CD8-positive, alpha-beta memory T cell (primary cell): ENCODE measurements at regions not wholly inside any gene's neighbourhood (a gene's known extent, or its start where the extent isn't known, plus 50 kb on each side); places are given as distances from the start of the nearest gene placed in this dataset.

Experiments
- CTCF ChIA-PET: fragments of 350-600 bp; sonication (Branson Sonifier 250); formaldehyde crosslinking; loops from one replicate; lab custom pipeline; 2021; ENCODE audit warnings: antibody characterized with exemption; lab: Charles Lee
- POLR2A ChIA-PET: fragments of 350-600 bp; sonication (Branson Sonifier 250); formaldehyde crosslinking; loops from one replicate; lab custom pipeline; 2021; ENCODE audit warnings: antibody characterized with exemption; lab: Charles Lee
- DNase-seq, 5 donors: peaks; one replicate each; pipeline versions ENCODE4 v3.0.0 to v3.0.0-alpha.2; 2020 to 2022; ENCODE audit warnings: mixed read lengths in 1 of 5
- H3K27ac ChIP-seq: one replicate; pipeline ENCODE4 v1.7.0; 2013; ENCODE audit warnings: low read depth, mild to moderate bottlenecking, low read length, moderate library complexity
- H3K27me3 ChIP-seq: 2 replicates; pipeline ENCODE4 v1.7.0; 2013; ENCODE audit warnings: low read length, mild to moderate bottlenecking; ENCODE audit not compliant: insufficient read depth, poor library complexity, severe bottlenecking
- H3K36me3 ChIP-seq: 2 replicates; pipeline ENCODE4 v1.7.0; 2013; ENCODE audit warnings: mild to moderate bottlenecking, low read length, moderate library complexity; ENCODE audit not compliant: insufficient read depth
- H3K4me1 ChIP-seq: 2 replicates; pipeline ENCODE4 v1.7.0; 2013; ENCODE audit warnings: mild to moderate bottlenecking, low read length, moderate library complexity; ENCODE audit not compliant: insufficient read depth
- H3K4me3 ChIP-seq: 2 replicates; pipeline ENCODE4 v1.7.0; 2013; ENCODE audit warnings: mild to moderate bottlenecking, low read length
- H3K9me3 ChIP-seq: 2 replicates; pipeline ENCODE4 v1.7.0; 2013; ENCODE audit warnings: mild to moderate bottlenecking, low read length
- H3K27ac Mint-ChIP-seq, 8 donors: one replicate each; pipeline ENCODE4 v1.8.0; 2020 to 2021; ENCODE audit warnings: mixed read lengths in 8 of 8, mild to moderate bottlenecking in 6 of 8, inconsistent platforms in 3 of 8, moderate library complexity in 3 of 8
- H3K27me3 Mint-ChIP-seq, 2 donors: one replicate each; pipeline ENCODE4 v1.8.0; 2020 to 2021; ENCODE audit warnings: mixed read lengths in 2 of 2, mild to moderate bottlenecking in 1 of 2, moderate library complexity in 1 of 2
- H3K36me3 Mint-ChIP-seq, 3 donors: one replicate each; pipeline ENCODE4 v1.8.0; 2020 to 2021; ENCODE audit warnings: mixed read lengths in 3 of 3, inconsistent platforms in 1 of 3, mild to moderate bottlenecking in 1 of 3
- H3K4me1 Mint-ChIP-seq, 3 donors: one replicate each; pipeline ENCODE4 v1.8.0; 2020 to 2021; ENCODE audit warnings: mixed read lengths in 3 of 3, inconsistent platforms in 1 of 3, mild to moderate bottlenecking in 1 of 3
- H3K4me3 Mint-ChIP-seq, 7 donors: one replicate each; pipeline ENCODE4 v1.8.0; 2020 to 2021; ENCODE audit warnings: mixed read lengths in 7 of 7, mild to moderate bottlenecking in 6 of 7, moderate library complexity in 4 of 7, inconsistent platforms in 2 of 7
- H3K9me3 Mint-ChIP-seq, 5 donors: one replicate each; pipeline ENCODE4 v1.8.0; 2020 to 2022; ENCODE audit warnings: mixed read lengths in 5 of 5, mild to moderate bottlenecking in 3 of 5, moderate library complexity in 2 of 5, inconsistent platforms in 1 of 5

DNA sequence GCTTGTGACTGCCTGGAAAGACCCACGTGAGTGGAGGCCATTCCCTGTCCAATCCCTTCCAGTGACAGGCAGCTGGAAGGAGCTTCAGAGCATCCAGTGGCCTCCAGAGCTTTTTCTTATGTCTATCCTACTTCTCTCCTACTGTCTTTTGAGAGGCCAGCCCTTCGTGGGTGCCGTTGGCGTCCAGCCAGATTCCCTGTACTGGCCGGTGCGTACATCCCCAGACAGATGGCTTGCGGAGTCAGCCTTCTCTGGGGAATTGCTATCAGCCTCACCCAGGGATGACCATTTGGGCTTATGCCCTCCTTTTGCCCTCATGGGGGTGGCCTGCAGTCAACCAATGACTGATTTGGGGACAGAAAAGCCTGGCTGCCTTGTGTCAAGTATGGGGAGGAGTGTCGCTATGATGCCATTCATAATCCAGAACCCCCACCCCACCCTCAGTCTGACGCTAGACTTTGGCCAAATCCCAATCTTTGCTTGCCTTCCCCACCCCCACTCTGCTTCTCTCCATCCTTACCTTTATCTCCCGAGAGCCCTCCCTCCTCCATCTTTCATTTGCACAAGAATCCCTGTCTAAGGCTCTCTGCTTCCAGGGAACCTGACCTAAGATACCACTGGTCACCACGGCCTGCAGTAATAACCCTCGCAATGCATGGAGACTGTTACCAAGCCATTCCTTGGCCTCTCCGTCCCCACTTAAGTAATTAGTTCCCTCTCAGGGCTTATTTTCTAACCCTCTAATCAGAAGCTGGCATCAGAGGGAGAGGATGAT is 150.3 kb upstream of the BCOR start:
- H3K9me3 Mint-ChIP-seq = no peaks in the 10 kb centered on the region
- H3K36me3 ChIP-seq = no peaks in the 10 kb centered on the region
- H3K27me3 ChIP-seq = no peaks in the 10 kb centered on the region
- peaks cover 10% of the 10 kb centered on the region for H3K4me1 ChIP-seq
- H3K4me3 ChIP-seq = no peak overlapping the region
- H3K27ac ChIP-seq = no peak overlapping the region
- no peak overlapping the region for H3K27ac Mint-ChIP-seq
- no peaks in the 10 kb centered on the region for H3K9me3 ChIP-seq
- peaks cover 7 to 11% (median 11%) of the 10 kb centered on the region in 3 donors for H3K4me1 Mint-ChIP-seq
- no peak for DNase-seq
- no peak overlapping the region for H3K4me3 Mint-ChIP-seq
- H3K36me3 Mint-ChIP-seq = no peaks in the 10 kb centered on the region
- ChIA-PET POLR2A (no interaction called here), CTCF (no interaction called here)
- H3K27me3 Mint-ChIP-seq = peaks cover 0 to 6% of the 10 kb centered on the region in 2 donors

DNA sequence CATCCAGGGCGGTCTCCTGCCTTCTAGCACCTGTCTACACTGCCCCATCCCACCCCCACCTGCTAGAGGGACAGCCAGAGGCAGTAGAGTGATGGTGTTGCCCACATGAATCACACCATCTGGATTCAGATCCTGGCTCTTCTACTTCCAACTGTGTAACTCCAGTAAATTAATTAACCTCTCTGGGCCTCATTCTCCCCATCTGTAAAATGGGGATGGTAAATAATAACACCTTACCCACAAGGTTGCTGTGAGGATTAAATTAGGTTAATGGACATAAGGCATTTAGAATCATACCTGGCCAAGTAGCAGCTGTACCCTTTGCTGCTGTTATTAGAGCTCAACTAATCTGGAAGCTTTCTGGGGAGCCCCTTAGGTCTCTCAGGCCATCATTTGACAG is 149.6 kb upstream of the BCOR start:
- H3K9me3 Mint-ChIP-seq = no peaks in the 10 kb centered on the region
- CTCF ChIA-PET = no interaction called here
- peaks cover 7 to 11% (median 11%) of the 10 kb centered on the region in 3 donors for H3K4me1 Mint-ChIP-seq
- H3K36me3 ChIP-seq = no peaks in the 10 kb centered on the region
- H3K27ac ChIP-seq = no peak overlapping the region
- H3K4me3 Mint-ChIP-seq = no peak overlapping the region
- H3K4me3 ChIP-seq = no peak overlapping the region
- peaks cover 0 to 6% of the 10 kb centered on the region in 2 donors for H3K27me3 Mint-ChIP-seq
- H3K36me3 Mint-ChIP-seq = no peaks in the 10 kb centered on the region
- H3K27me3 ChIP-seq = no peaks in the 10 kb centered on the region
- H3K27ac Mint-ChIP-seq = no peak overlapping the region
- no peak for DNase-seq
- POLR2A ChIA-PET = no interaction called here
- H3K9me3 ChIP-seq = no peaks in the 10 kb centered on the region
- peaks cover 10% of the 10 kb centered on the region for H3K4me1 ChIP-seq

DNA sequence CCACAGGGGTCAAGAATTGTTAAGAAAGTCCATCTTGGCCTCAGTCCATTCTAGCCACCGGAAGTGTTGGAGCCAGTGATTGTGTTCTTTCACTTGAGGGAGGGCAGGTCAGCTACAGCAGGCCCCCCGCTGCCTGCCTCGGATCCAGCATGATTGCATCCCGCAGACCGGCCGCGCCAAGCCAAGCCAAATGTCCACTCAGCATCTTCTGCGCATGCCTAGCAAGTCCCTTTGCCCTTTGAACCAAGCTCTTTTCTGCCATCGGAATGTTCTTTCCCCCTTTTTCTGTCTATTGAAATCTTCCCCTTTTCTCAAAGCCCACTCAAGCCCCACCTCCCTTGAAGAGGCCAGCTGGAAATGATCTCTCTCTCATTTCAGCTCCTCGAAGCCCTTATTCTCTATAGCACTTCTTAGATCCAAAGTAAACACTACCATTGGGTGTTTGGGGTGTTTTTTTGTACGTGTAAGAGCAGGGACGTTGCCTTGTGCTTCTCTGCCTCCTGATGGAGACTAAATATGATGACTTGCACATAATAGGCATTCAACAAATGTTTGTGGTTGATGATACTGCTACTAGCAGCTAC is 147.8 kb upstream of the BCOR start:
- ChIA-PET CTCF (no interaction called here), POLR2A (no interaction called here)
- H3K4me1 Mint-ChIP-seq = peaks cover 7 to 11% (median 11%) of the 10 kb centered on the region in 3 donors
- no peak overlapping the region for H3K4me3 ChIP-seq
- H3K27me3 ChIP-seq = no peaks in the 10 kb centered on the region
- H3K9me3 Mint-ChIP-seq = no peaks in the 10 kb centered on the region
- peak overlapping the region in 1 of 7 donors; percentile 19 for H3K4me3 Mint-ChIP-seq
- no peaks in the 10 kb centered on the region for H3K36me3 ChIP-seq
- H3K27ac Mint-ChIP-seq = no peak overlapping the region
- H3K36me3 Mint-ChIP-seq = no peaks in the 10 kb centered on the region
- H3K27me3 Mint-ChIP-seq = peaks cover 0 to 2% of the 10 kb centered on the region in 2 donors
- no peak overlapping the region for H3K27ac ChIP-seq
- H3K4me1 ChIP-seq = peaks cover 10% of the 10 kb centered on the region
- DNase-seq = no peak
- H3K9me3 ChIP-seq = no peaks in the 10 kb centered on the region

DNA sequence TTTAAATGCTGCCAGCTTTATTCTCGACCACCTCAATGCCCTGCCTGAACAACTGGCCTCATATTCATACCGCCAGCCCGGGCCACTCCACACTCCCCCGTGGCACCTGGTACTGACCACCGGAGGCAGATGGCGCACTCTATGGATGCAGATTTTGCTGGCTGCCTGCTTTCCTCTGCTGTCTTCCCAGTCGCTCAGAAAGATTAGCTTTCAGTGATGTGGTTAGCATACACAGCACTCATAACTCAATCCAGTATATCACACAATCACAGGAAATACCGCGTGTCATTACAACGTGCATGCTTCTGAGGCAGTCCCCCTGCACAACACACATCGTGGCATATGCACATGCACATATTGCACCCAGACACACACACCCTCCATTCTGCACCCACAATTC is 147.2 kb upstream of the BCOR start:
- Mint-ChIP-seq H3K9me3 (no peaks in the 10 kb centered on the region), H3K27ac (no peak overlapping the region), H3K27me3 (peaks cover 0 to 1% of the 10 kb centered on the region in 2 donors), H3K4me3 (peak overlapping the region in 1 of 7 donors; percentile 23), H3K4me1 (peaks cover 7 to 11% (median 11%) of the 10 kb centered on the region in 3 donors), H3K36me3 (no peaks in the 10 kb centered on the region)
- CTCF ChIA-PET = no interaction called here
- H3K27me3 ChIP-seq = no peaks in the 10 kb centered on the region
- POLR2A ChIA-PET = no interaction called here
- H3K4me1 ChIP-seq = peaks cover 10% of the 10 kb centered on the region
- H3K27ac ChIP-seq = no peak overlapping the region
- H3K36me3 ChIP-seq = no peaks in the 10 kb centered on the region
- no peaks in the 10 kb centered on the region for H3K9me3 ChIP-seq
- no peak overlapping the region for H3K4me3 ChIP-seq
- DNase-seq = peak in 1 of 5 donors; percentile 14

DNA sequence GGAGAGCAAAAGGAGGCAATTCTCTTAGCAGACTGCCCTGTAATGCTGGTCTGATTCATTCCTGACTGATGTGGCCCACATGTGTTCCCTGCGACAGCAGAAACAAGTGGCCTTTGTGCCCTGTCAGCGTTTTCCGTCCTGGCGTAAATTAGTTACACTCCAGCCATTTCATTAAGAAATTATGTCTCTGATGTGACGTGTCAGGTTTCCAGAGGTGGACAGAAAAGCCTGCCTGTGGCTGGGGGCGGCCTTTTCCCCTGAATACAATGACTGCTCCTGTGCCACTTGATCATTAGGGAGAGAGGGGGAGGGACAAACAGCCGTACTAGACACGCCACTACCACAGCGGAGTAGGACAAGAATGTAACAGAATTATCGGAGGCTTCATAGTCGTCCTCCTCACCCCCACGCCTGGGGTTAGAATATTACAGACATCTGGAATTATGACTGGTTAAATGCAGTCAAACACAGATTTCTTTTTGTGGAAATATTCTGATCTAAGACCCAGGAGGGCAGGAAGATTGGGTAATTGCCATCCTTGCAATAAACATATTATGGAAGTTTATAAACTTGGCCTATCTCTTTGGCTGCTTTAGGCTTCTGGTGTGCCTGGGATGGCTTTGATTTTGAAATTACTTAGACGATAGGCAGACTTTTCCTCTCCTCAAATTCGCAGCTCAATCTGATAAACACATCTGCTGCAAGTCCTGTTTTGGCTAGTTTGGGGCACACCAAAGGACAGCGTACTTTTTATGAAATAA is 146.2 kb upstream of the BCOR start:
- peaks cover 7 to 11% (median 11%) of the 10 kb centered on the region in 3 donors for H3K4me1 Mint-ChIP-seq
- no peak overlapping the region for H3K27ac ChIP-seq
- no peak overlapping the region for H3K27ac Mint-ChIP-seq
- no peaks in the 10 kb centered on the region for H3K9me3 Mint-ChIP-seq
- ChIA-PET POLR2A (no interaction called here), CTCF (no interaction called here)
- peaks cover 4 to 7% of the 10 kb centered on the region in 2 donors for H3K27me3 Mint-ChIP-seq
- H3K36me3 Mint-ChIP-seq = no peaks in the 10 kb centered on the region
- no peaks in the 10 kb centered on the region for H3K36me3 ChIP-seq
- no peaks in the 10 kb centered on the region for H3K9me3 ChIP-seq
- H3K4me3 ChIP-seq = no peak overlapping the region
- no peaks in the 10 kb centered on the region for H3K27me3 ChIP-seq
- peaks cover 10% of the 10 kb centered on the region for H3K4me1 ChIP-seq
- no peak overlapping the region for H3K4me3 Mint-ChIP-seq
- no peak for DNase-seq

DNA sequence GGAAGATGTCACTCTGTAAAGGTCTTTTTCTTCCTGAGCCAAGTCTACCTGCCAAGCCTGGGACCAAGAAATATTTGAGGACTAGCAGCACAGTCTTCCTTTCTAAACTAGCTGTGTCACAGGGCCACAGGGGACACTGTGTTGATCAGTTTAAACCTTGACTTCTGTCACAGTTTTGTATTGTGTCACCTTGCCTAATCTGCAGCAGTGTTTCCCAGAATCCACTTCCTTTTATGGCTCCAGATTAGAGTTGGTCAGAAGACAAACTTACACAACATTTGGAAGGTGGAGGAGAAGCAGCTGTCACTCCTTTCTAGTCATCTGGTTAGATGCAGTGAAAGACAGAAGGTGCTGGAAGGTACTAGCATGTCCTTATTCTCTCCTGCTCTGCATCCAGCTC is 143.1 kb upstream of the BCOR start:
- CTCF ChIA-PET = no interaction called here
- H3K36me3 Mint-ChIP-seq = no peaks in the 10 kb centered on the region
- H3K4me3 Mint-ChIP-seq = peak overlapping the region in 1 of 7 donors; percentile 5
- H3K27ac Mint-ChIP-seq = no peak overlapping the region
- Histone ChIP-seq H3K27ac (no peak overlapping the region), H3K9me3 (no peaks in the 10 kb centered on the region), H3K27me3 (no peaks in the 10 kb centered on the region), H3K4me3 (no peak overlapping the region), H3K36me3 (no peaks in the 10 kb centered on the region), H3K4me1 (peaks cover 10% of the 10 kb centered on the region)
- peaks cover 4 to 7% of the 10 kb centered on the region in 2 donors for H3K27me3 Mint-ChIP-seq
- DNase-seq = no peak
- POLR2A ChIA-PET = no interaction called here
- H3K4me1 Mint-ChIP-seq = peaks cover 7 to 11% (median 10%) of the 10 kb centered on the region in 3 donors
- H3K9me3 Mint-ChIP-seq = peaks cover 0 to 1% (median 0%) of the 10 kb centered on the region in 5 donors

DNA sequence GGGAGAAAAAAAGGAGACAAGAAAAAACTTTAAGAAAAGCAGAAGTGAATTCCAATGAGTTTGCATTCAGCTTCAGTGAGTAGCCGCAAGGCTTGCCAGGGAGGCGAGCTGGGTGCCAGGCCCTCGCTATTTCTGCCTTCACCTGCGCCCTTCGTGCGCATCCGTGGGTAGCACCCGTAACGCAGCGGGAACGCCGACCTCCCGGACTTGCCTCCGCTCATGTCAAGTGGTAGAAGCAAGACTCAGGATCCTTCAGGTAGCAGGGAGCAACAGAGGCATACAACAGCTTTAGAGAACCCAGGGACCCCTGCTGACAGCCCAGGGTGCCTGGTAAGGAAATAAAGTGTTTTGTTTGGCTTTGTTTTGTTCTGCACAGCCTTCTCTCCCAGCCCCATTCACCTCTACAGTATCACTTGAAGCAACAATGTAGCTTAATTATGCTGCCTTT is 140.0 kb upstream of the BCOR start:
- Histone ChIP-seq H3K9me3 (no peaks in the 10 kb centered on the region), H3K36me3 (no peaks in the 10 kb centered on the region), H3K4me3 (no peak overlapping the region), H3K4me1 (no peaks in the 10 kb centered on the region), H3K27me3 (no peaks in the 10 kb centered on the region), H3K27ac (no peak overlapping the region)
- ChIA-PET POLR2A (no interaction called here), CTCF (no interaction called here)
- Mint-ChIP-seq H3K4me3 (no peak overlapping the region), H3K27me3 (peaks cover 4 to 7% of the 10 kb centered on the region in 2 donors), H3K36me3 (no peaks in the 10 kb centered on the region), H3K9me3 (peaks cover 0 to 1% (median 0%) of the 10 kb centered on the region in 5 donors), H3K4me1 (no peaks in the 10 kb centered on the region), H3K27ac (no peak overlapping the region)
- DNase-seq = no peak

DNA sequence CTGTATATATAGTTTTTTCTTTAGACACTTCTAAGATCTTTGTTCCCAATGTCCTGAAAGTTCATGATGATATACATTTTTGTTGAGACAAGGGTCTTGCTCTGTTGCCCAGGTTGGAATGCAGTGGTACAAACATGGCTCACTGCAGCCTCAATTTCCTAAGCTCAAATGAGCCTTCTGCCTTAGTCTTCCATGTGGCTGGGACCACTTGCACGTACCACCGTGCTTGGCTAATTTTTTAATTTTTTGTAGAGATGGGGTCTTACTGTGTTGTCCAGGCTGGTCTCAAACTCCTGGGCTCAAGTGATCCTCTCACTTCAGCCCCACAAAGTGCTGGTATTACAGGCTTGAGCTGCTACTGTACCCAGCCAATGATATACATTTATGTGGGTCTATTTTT is 132.9 kb upstream of the BCOR start:
- DNase-seq = no peak
- POLR2A ChIA-PET = no interaction called here
- no peaks in the 10 kb centered on the region for H3K4me1 Mint-ChIP-seq

More for the DNA sequence above, 132.9 kb upstream of the BCOR start:
- H3K4me3 Mint-ChIP-seq = no peak overlapping the region
- Histone ChIP-seq H3K9me3 (no peaks in the 10 kb centered on the region), H3K36me3 (no peaks in the 10 kb centered on the region), H3K4me1 (no peaks in the 10 kb centered on the region), H3K4me3 (no peak overlapping the region), H3K27ac (no peak overlapping the region), H3K27me3 (no peaks in the 10 kb centered on the region)
- CTCF ChIA-PET = no interaction called here
- H3K27me3 Mint-ChIP-seq = peaks cover 0 to 4% of the 10 kb centered on the region in 2 donors
- no peaks in the 10 kb centered on the region for H3K36me3 Mint-ChIP-seq
- no peaks in the 10 kb centered on the region for H3K9me3 Mint-ChIP-seq
- no peak overlapping the region for H3K27ac Mint-ChIP-seq
